ENCODE measurements at regions not wholly inside any gene's neighbourhood (a gene's known extent, or its start where the extent isn't known, plus 50 kb on each side); places are given as distances from the start of the nearest gene placed in this dataset.

GRCh38 chr9:16150501-16150900 lies 597.7 kb downstream of the CCDC171 start:
- TF ChIP-seq CTCF (IDR thresholded peaks at IDR 0.05): no peak
- no peak for TF ChIP-seq POLR2A (IDR thresholded peaks at IDR 0.05)
- no peak for TF ChIP-seq EP300 (IDR thresholded peaks at IDR 0.05)

All from ovary (tissue), 3 donors.